Hepatocyte (in vitro differentiated cells): ENCODE measurements at regions not wholly inside any gene's neighbourhood (a gene's known extent, or its start where the extent isn't known, plus 50 kb on each side); places are given as distances from the start of the nearest gene placed in this dataset.

Experiments
- CTCF ChIP-seq: fragments of 200-600 bp; sonication (generic); IDR thresholded peaks from 2 replicates; pipeline ENCODE4 v1.5.1; 2016; ENCODE audit warnings: antibody characterized with exemption, mild to moderate bottlenecking; ENCODE audit not compliant: poor library complexity
- EZH2 ChIP-seq: fragments of 200-600 bp; sonication (generic); IDR thresholded peaks from 2 replicates; pipeline ENCODE4 v1.6.1; 2016; ENCODE audit warnings: antibody characterized with exemption, mild to moderate bottlenecking, borderline replicate concordance

- no peak for TF ChIP-seq CTCF
- no peak for TF ChIP-seq EZH2
These were observed 290.8 kb upstream of the MDGA2 start for GRCh38 chr14:47966076-47966810.
